ENCODE measurements at regions not wholly inside any gene's neighbourhood (a gene's known extent, or its start where the extent isn't known, plus 50 kb on each side); places are given as distances from the start of the nearest gene placed in this dataset.

DNA sequence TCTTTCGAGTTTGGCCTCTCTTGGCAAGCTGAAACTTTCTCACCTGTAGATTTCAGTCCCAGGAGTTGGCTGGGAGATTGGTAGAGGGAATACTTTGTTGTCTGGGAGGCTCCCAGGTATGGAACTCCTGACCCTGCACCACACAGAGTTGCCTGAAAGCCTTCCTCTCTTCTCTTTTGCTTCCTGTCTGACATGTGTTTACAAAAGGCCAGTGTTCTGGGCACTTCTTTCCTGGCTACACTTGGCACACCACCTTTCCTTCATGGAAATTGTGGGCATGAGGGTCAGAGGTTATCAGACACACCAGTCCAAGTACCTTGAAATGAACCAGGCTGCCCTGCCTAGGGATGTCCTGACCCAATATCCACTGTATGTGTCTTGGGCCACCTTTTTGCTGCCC, 123.7 kb downstream of the ABHD5 start:
- Histone ChIP-seq H3K27me3 (ENCODE audit: control insufficient read depth, insufficient read depth, low read length) (peaks cover 4% of the 10 kb centered on the region), H3K79me1 (ENCODE audit: low read depth in 1 of 2, low read length in 2 of 2) (no peaks in the 10 kb centered on the region), H3K4me2 (ENCODE audit: low read depth, low read length) (no peak overlapping the region), H3K9me1 (ENCODE audit: insufficient read depth, low read length) (no peaks in the 10 kb centered on the region), H3K14ac (replicated peaks; ENCODE audit: low read depth, low read length) (no peak overlapping the region), H2AK9ac (replicated peaks; ENCODE audit: low read depth, low read length, poor library complexity) (no peak overlapping the region), H4K5ac (ENCODE audit: low read depth, low read length) (no peak overlapping the region), H4K20me1 (ENCODE audit: insufficient read depth, low read length) (no peaks in the 10 kb centered on the region), H3K4me3 (ENCODE audit: insufficient read depth, low read depth, low read length) (no peak overlapping the region), H4K91ac (ENCODE audit: insufficient read depth, low read depth, low read length) (no peak overlapping the region), H3K9me3 (ENCODE audit: control insufficient read depth, insufficient read depth, low read length) (no peaks in the 10 kb centered on the region), H2BK20ac (ENCODE audit: low read depth, low read length) (no peak overlapping the region), H2BK120ac (ENCODE audit: low read depth, low read length) (no peak overlapping the region), H3K23ac (ENCODE audit: low read depth, low read length) (no peak overlapping the region), H2BK5ac (ENCODE audit: low read depth, low read length, poor library complexity, severe bottlenecking) (no peak overlapping the region), H3K56ac (ENCODE audit: extremely low read depth, insufficient read depth, low read length) (no peak overlapping the region), H3K18ac (ENCODE audit: low read depth, low read length) (no peak overlapping the region), H2AK5ac (ENCODE audit: low read depth, low read length) (no peak overlapping the region), H3K27ac (ENCODE audit: insufficient read depth, low read length) (no peak overlapping the region), H3K36me3 (ENCODE audit: control insufficient read depth, insufficient read depth, low read length) (no peaks in the 10 kb centered on the region), H3K4ac (ENCODE audit: low read depth, low read length) (no peak overlapping the region), H3K9ac (ENCODE audit: low read depth, low read length) (no peak overlapping the region), H2AFZ (replicated peaks; ENCODE audit: low read length, poor library complexity) (no peak overlapping the region), H3K4me1 (ENCODE audit: control insufficient read depth, insufficient read depth, low read length) (no peaks in the 10 kb centered on the region), H2BK15ac (ENCODE audit: low read depth, low read length) (no peak overlapping the region), H4K8ac (ENCODE audit: low read depth in 2 of 2, low read length in 2 of 2) (no peak overlapping the region)
- no TSS peak for BruUV-seq (replicated peaks)
- ATAC-seq (ENCODE audit: low read depth) = no peak
- CTCF ChIA-PET = no interaction called here
- TF ChIP-seq BHLHE40 (IDR thresholded peaks at IDR 0.05; ENCODE audit: low read depth, low read length) = no peak
- TF ChIP-seq POLR2A (IDR thresholded peaks at IDR 0.05; ENCODE audit: low read depth, low read length) = no peak
- no peak for TF ChIP-seq CEBPB (IDR thresholded peaks at IDR 0.05; ENCODE audit: low read depth, low read length)
- no peak for TF ChIP-seq FOS (IDR thresholded peaks at IDR 0.05; ENCODE audit: low read depth, low read length)
- no peak for TF ChIP-seq NFE2L2 (IDR thresholded peaks at IDR 0.05; ENCODE audit: low read depth, low read length)
- TF ChIP-seq RFX5 (IDR thresholded peaks at IDR 0.05; ENCODE audit: low read depth, low read length) = no peak
- no peak for TF ChIP-seq RCOR1 (IDR thresholded peaks at IDR 0.05; ENCODE audit: insufficient replicate concordance, low read length)
- TF ChIP-seq ELK1 (IDR thresholded peaks at IDR 0.05; ENCODE audit: borderline replicate concordance, low read depth, low read length) = no peak
- no peak for TF ChIP-seq MAZ (IDR thresholded peaks at IDR 0.05; ENCODE audit: borderline replicate concordance, low read depth, low read length)
- no peak for TF ChIP-seq CTCF (conservative IDR thresholded peaks at IDR 0.05; ENCODE audit: low read depth, low read length)
- TF ChIP-seq MAFK (IDR thresholded peaks at IDR 0.05; ENCODE audit: low read depth, low read length) = no peak
- no peak for TF ChIP-seq CHD1 (IDR thresholded peaks at IDR 0.05; ENCODE audit: low read depth, low read length)
- TF ChIP-seq, protein P1, sequence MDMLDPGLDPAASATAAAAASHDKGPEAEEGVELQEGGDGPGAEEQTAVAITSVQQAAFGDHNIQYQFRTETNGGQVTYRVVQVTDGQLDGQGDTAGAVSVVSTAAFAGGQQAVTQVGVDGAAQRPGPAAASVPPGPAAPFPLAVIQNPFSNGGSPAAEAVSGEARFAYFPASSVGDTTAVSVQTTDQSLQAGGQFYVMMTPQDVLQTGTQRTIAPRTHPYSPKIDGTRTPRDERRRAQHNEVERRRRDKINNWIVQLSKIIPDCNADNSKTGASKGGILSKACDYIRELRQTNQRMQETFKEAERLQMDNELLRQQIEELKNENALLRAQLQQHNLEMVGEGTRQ (IDR thresholded peaks at IDR 0.05; ENCODE audit: low read depth, low read length) = no peak
- no peak for TF ChIP-seq RAD21 (IDR thresholded peaks at IDR 0.05; ENCODE audit: low read length)
- TF ChIP-seq SMC3 (IDR thresholded peaks at IDR 0.05; ENCODE audit: low read depth, low read length) = no peak
- no peak for TF ChIP-seq MXI1 (IDR thresholded peaks at IDR 0.05; ENCODE audit: borderline replicate concordance, low read depth, low read length)
- dilution Hi-C loops (cut with HindIII; ENCODE audit: low sequenced_read_pairs, unreplicated experiment) (no loop called here), intact Hi-C loops (cut with micrococcal nuclease) (no loop called here), in situ Hi-C loops (cut with MboI; ENCODE audit: low sequenced_read_pairs) (no loop called here)
- no peak for DNase-seq
- POLR2A ChIA-PET (ENCODE audit: unreplicated experiment) = no interaction called here
- WGBS, 2 experiments (ENCODE audit: extremely low coverage in 2 of 2, insufficient read length in 1 of 2) = no CpG with 5 or more reads among the region's 1 CpG

All from IMR-90 (cell line).